Left ventricle myocardium inferior (tissue), 1 donor: ENCODE measurements at regions not wholly inside any gene's neighbourhood (a gene's known extent, or its start where the extent isn't known, plus 50 kb on each side); places are given as distances from the start of the nearest gene placed in this dataset.

ENCODE experiments used
- DNase-seq: peaks from one replicate; pipeline ENCODE4 v3.0.0-alpha.2; 2020
- H3K27ac ChIP-seq: fragments of 200-600 bp; replicated peaks from 2 replicates; pipeline ENCODE4 v1.8.0; 2021
- H3K27me3 ChIP-seq: fragments of 200-600 bp; 2 replicates; pipeline ENCODE4 v1.8.0; 2021; ENCODE audit warnings: low read depth
- H3K36me3 ChIP-seq: fragments of 200-600 bp; 2 replicates; pipeline ENCODE4 v1.8.0; 2021
- H3K4me1 ChIP-seq: fragments of 200-600 bp; 2 replicates; pipeline ENCODE4 v1.8.0; 2021
- H3K4me3 ChIP-seq: fragments of 200-600 bp; 2 replicates; pipeline ENCODE4 v1.8.0; 2021; ENCODE audit warnings: mild to moderate bottlenecking, moderate library complexity
- H3K9me3 ChIP-seq: fragments of 200-600 bp; replicated peaks from 2 replicates; pipeline ENCODE4 v1.8.0; 2021
- intact Hi-C: fragments of 100-400 bp; cut with micrococcal nuclease; formaldehyde crosslinking; loops from one replicate; pipeline ENCODE4 v1.11.0; 2022
- TF ChIP-seq, protein P1 (sequence below): fragments of 200-600 bp; IDR thresholded peaks from 2 replicates; pipeline ENCODE4 v1.8.0; 2021; ENCODE audit warnings: antibody characterized with exemption, mild to moderate bottlenecking, borderline replicate concordance
- donor health status: DM: no; HTN: yes; CAD: no; lungs with severe emphysema.

DNA sequence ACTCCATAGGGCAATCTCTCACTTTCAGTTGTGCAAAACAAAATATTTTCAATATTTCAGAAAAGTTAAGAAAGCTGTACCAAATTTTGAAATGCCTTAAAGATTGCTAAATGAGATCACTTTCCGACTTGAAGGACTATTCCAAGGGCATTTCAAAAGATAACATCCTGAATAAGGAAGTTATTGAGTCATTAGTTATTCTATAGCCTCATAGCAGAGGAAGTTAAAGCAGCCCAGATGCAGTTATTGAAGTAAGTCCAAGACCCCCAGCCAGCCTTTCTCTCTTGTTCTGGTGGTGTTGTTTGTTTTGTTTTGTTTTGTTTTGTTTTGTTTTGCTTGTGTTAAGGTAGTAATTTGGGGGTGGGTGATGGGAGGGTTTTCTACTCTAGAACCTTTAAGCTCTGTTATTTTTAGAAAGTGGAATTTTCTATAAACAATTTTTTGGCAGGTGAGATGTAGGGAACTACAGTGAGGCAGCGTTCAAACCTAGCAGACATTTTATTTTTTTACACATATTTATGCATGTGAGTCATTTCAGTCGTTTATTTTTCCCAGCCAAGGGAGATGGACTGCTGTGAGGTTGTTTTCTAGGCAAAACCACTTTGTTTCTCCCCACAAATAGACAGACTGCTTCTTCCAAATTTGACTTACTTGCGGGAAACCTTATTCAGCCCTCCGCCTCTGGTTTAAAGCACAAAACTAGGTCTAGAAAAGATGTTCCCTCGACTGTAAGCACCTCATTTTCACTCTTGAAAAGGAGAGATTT is 216.3 kb upstream of the ARPP21 start:
- Histone ChIP-seq H3K4me1 (no peaks in the 10 kb centered on the region), H3K36me3 (no peaks in the 10 kb centered on the region), H3K27me3 (no peaks in the 10 kb centered on the region), H3K4me3 (no peak overlapping the region), H3K9me3 (no peaks in the 10 kb centered on the region), H3K27ac (no peak overlapping the region)
- DNase-seq: no peak
- TF ChIP-seq, protein P1, sequence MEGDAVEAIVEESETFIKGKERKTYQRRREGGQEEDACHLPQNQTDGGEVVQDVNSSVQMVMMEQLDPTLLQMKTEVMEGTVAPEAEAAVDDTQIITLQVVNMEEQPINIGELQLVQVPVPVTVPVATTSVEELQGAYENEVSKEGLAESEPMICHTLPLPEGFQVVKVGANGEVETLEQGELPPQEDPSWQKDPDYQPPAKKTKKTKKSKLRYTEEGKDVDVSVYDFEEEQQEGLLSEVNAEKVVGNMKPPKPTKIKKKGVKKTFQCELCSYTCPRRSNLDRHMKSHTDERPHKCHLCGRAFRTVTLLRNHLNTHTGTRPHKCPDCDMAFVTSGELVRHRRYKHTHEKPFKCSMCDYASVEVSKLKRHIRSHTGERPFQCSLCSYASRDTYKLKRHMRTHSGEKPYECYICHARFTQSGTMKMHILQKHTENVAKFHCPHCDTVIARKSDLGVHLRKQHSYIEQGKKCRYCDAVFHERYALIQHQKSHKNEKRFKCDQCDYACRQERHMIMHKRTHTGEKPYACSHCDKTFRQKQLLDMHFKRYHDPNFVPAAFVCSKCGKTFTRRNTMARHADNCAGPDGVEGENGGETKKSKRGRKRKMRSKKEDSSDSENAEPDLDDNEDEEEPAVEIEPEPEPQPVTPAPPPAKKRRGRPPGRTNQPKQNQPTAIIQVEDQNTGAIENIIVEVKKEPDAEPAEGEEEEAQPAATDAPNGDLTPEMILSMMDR: no peak
- intact Hi-C loops: no loop called here

DNA sequence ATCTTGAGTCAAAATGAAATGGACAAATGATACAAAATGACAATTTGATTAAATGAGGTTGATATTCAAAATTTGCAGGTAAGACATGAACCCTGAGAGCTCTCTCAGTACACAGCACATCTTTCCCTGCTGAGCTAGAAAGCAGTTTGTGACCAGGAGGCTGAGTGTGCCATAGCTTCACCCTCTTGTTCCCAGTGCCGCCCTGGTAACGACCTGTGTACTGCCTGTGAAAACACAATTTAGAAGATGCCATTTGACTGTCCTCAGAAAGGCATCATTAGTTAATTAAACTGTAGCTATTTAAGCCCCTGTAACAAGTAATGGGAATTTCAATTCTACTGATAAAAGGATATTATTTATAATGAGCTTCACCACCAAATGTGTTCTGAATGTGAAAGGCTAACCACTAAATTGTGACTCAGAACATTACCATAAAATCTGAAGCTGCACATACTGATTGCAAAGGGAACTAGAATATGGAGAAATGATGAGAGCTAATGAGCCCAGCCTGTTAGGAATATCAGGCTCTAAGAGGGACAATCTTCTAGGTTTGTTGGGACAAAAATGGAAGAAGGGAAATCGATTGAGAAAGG is 212.9 kb upstream of the ARPP21 start:
- intact Hi-C loops: no loop called here
- TF ChIP-seq, protein P1: no peak
- no peaks in the 10 kb centered on the region for H3K36me3 ChIP-seq

DNA sequence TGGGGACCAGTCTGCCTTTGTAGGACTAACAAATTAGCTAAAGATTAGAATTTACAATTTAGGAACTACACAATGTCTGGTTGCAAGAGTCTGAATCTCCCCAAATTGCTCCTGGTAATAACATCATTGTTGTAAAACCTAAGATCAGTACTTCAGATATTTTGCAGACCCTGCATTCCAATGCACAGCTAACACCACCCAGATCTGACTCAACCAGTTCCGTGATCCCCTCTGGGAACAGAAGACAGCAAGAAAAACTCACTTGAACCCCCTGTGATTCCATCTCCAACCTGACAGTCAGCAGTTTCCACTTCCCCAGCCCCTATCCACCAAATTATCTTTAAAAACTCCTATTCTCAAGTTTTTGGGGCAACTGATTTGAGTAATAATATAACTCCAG is 201.9 kb upstream of the ARPP21 start:
- H3K36me3 ChIP-seq: no peaks in the 10 kb centered on the region
- H3K27me3 ChIP-seq: no peaks in the 10 kb centered on the region
- no peaks in the 10 kb centered on the region for H3K4me1 ChIP-seq
- no peak overlapping the region for H3K27ac ChIP-seq
- intact Hi-C loops: no loop called here
- no peak overlapping the region for H3K4me3 ChIP-seq
- TF ChIP-seq, protein P1: no peak
- no peak for DNase-seq
- H3K9me3 ChIP-seq: no peaks in the 10 kb centered on the region

More for the DNA sequence above, 212.9 kb upstream of the ARPP21 start:
- Histone ChIP-seq H3K27me3 (no peaks in the 10 kb centered on the region), H3K9me3 (peaks cover 5% of the 10 kb centered on the region), H3K4me3 (no peak overlapping the region), H3K4me1 (no peaks in the 10 kb centered on the region), H3K27ac (no peak overlapping the region)
- no peak for DNase-seq

DNA sequence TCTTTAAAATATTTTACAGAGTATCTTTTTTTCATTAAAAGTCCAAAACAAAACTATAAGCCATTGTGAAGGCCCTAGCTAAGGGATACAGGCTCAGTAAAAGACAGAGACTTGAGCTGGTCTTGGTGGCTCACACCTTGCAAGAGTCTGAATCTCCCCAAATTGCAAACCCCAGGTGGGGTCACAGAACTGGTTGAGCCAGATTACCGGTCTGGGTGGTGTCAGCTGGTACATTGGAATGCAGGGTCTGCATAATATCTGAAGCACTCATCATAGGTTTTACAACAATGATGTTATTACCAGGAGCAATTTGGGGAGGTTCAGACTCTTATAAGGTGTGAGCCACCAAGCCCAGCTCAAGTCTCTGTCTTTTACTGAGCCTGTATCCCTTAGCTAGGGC is 201.2 kb upstream of the ARPP21 start:
- H3K36me3 ChIP-seq: no peaks in the 10 kb centered on the region

DNA sequence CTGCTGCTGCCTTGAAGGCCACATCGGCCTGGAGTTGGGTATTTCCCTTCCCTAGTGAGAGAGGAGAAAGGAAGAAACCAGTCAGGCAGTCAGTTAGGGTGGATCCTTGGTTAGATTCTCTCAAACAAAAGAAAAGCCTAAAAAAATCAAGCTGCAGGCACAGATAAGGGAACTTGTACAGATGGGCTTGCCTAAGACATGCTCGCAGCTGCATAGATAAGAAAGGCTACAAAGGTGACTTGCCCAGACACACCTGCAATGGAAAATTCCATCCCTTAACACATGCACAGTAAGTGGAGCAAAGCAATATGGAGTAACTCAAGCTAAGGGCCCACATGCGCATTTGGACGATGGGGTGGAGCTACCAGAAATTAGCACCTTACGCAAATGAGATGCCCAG is 199.7 kb upstream of the ARPP21 start:
- TF ChIP-seq, protein P1: no peak
- intact Hi-C loops: no loop called here
- Histone ChIP-seq H3K4me1 (no peaks in the 10 kb centered on the region), H3K4me3 (no peak overlapping the region), H3K36me3 (no peaks in the 10 kb centered on the region), H3K9me3 (no peaks in the 10 kb centered on the region), H3K27ac (no peak overlapping the region), H3K27me3 (no peaks in the 10 kb centered on the region)
- DNase-seq: no peak

More for the DNA sequence above, 201.2 kb upstream of the ARPP21 start:
- H3K4me3 ChIP-seq: no peak overlapping the region
- no peak for DNase-seq
- intact Hi-C loops: no loop called here
- no peak overlapping the region for H3K27ac ChIP-seq
- H3K27me3 ChIP-seq: no peaks in the 10 kb centered on the region
- TF ChIP-seq, protein P1: no peak
- H3K4me1 ChIP-seq: no peaks in the 10 kb centered on the region
- H3K9me3 ChIP-seq: no peaks in the 10 kb centered on the region
